ENCODE measurements at regions not wholly inside any gene's neighbourhood (a gene's known extent, or its start where the extent isn't known, plus 50 kb on each side); places are given as distances from the start of the nearest gene placed in this dataset.

DNA sequence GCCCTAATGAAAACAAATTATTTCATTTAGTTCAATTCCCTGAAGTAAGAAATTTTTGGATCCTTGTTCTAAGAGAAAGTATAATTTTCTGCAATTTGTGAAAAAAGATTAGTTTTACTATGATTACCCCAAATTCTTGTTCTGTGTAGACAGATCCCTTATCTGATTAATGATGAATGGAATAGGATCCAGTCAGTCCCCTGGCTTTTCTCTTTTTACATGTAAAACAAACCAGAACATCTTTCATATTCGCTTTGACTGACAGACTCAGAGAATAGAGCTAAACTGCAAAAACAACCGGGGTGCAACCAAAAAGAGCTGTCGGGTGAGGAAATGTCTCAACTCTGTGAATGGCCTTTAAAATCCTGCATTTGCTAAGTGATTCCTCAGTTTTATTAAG, 93.4 kb upstream of the VEGFC start:
- no peak for TF ChIP-seq CTCF (IDR thresholded peaks at IDR 0.05)
- no peak for TF ChIP-seq POLR2AphosphoS5 (IDR thresholded peaks at IDR 0.05)
- TF ChIP-seq POLR2A (IDR thresholded peaks at IDR 0.05), result no peak
